ENCODE measurements at regions not wholly inside any gene's neighbourhood (a gene's known extent, or its start where the extent isn't known, plus 50 kb on each side); places are given as distances from the start of the nearest gene placed in this dataset.

DNA sequence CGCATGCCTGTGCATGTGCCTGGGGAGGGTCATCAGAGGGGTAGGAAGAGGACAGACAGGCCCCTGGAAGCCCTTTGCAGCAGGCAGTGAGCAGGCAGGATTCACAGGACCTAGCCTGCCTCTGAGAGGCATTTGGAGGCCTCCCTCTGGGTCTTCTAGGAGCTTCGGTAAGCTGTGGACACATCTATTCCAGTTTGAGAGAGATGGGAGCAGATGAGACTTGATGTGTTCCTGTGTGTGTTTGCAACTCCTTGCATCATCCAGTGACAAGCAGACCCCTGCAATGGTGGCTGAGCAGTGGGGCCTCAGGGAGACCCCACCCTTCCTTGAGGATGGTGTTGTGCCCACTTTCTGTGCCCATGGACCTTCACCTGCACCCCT is 64.0 kb downstream of the GADD45G start:
- no peak for DNase-seq (ENCODE audit: low spot score)
- no peaks in the 10 kb centered on the region for H3K79me2 ChIP-seq (ENCODE audit: insufficient read depth, low read depth, low read length)
- no peaks in the 10 kb centered on the region for H3K9me3 ChIP-seq (ENCODE audit: low read length)
- no peaks in the 10 kb centered on the region for H3K9me2 ChIP-seq (ENCODE audit: insufficient read depth, low read length)
- no TSS peak for BruUV-seq (replicated peaks)
- H2AFZ ChIP-seq (ENCODE audit: low read length), result no peak overlapping the region
- TF ChIP-seq CTCF (conservative IDR thresholded peaks at IDR 0.05; ENCODE audit: low read length), result no peak
- no peak for TF ChIP-seq EZH2phosphoT487 (IDR thresholded peaks at IDR 0.05; ENCODE audit: borderline replicate concordance, low read depth, low read length)
- no peaks in the 10 kb centered on the region for H3K4me1 ChIP-seq (ENCODE audit: insufficient read depth, low read length, poor library complexity, severe bottlenecking)
- ChIA-PET POLR2A (no interaction called here), CTCF (ENCODE audit: unreplicated experiment) (no interaction called here)
- no peak overlapping the region for H3K4me3 ChIP-seq (ENCODE audit: low read depth, low read length, poor library complexity, severe bottlenecking)
- intact Hi-C loops (cut with micrococcal nuclease; ENCODE audit: unreplicated experiment), result no loop called here
- no peaks in the 10 kb centered on the region for H3K36me3 ChIP-seq (ENCODE audit: insufficient read depth, low read length)
- no peaks in the 10 kb centered on the region for H4K20me1 ChIP-seq (ENCODE audit: insufficient read depth, low read length)
- no peak overlapping the region for H3K4me2 ChIP-seq (ENCODE audit: low read length)
- H3K27ac ChIP-seq (ENCODE audit: low read depth, low read length, poor library complexity, severe bottlenecking), result no peak overlapping the region

GRCh38 chr9:89669361-89669842 is 64.6 kb downstream of the GADD45G start:
- Histone ChIP-seq H3K4me2 (ENCODE audit: low read length) (no peak overlapping the region), H3K27ac (ENCODE audit: low read depth, low read length, poor library complexity, severe bottlenecking) (no peak overlapping the region), H3K4me3 (ENCODE audit: low read depth, low read length, poor library complexity, severe bottlenecking) (no peak overlapping the region), H3K9me2 (ENCODE audit: insufficient read depth, low read length) (no peaks in the 10 kb centered on the region), H3K79me2 (ENCODE audit: insufficient read depth, low read depth, low read length) (no peaks in the 10 kb centered on the region), H3K36me3 (ENCODE audit: insufficient read depth, low read length) (no peaks in the 10 kb centered on the region), H3K9me3 (ENCODE audit: low read length) (no peaks in the 10 kb centered on the region), H4K20me1 (ENCODE audit: insufficient read depth, low read length) (no peaks in the 10 kb centered on the region), H2AFZ (ENCODE audit: low read length) (no peak overlapping the region), H3K4me1 (ENCODE audit: insufficient read depth, low read length, poor library complexity, severe bottlenecking) (no peaks in the 10 kb centered on the region)
- DNase-seq (ENCODE audit: low spot score), result no peak
- no TSS peak for BruUV-seq (replicated peaks)
- intact Hi-C loops (cut with micrococcal nuclease; ENCODE audit: unreplicated experiment), result no loop called here
- ChIA-PET CTCF (ENCODE audit: unreplicated experiment) (no interaction called here), POLR2A (no interaction called here)
- TF ChIP-seq EZH2phosphoT487 (IDR thresholded peaks at IDR 0.05; ENCODE audit: borderline replicate concordance, low read depth, low read length) (no peak), CTCF (conservative IDR thresholded peaks at IDR 0.05; ENCODE audit: low read length) (no peak)

GRCh38 chr9:89670114-89670513 is 65.3 kb downstream of the GADD45G start:
- no peak for DNase-seq (ENCODE audit: low spot score)
- Histone ChIP-seq H3K36me3 (ENCODE audit: insufficient read depth, low read length) (no peaks in the 10 kb centered on the region), H2AFZ (ENCODE audit: low read length) (no peak overlapping the region), H3K79me2 (ENCODE audit: insufficient read depth, low read depth, low read length) (no peaks in the 10 kb centered on the region), H3K9me2 (ENCODE audit: insufficient read depth, low read length) (no peaks in the 10 kb centered on the region), H3K4me1 (ENCODE audit: insufficient read depth, low read length, poor library complexity, severe bottlenecking) (no peaks in the 10 kb centered on the region), H3K4me2 (ENCODE audit: low read length) (no peak overlapping the region), H3K27ac (ENCODE audit: low read depth, low read length, poor library complexity, severe bottlenecking) (no peak overlapping the region), H3K4me3 (ENCODE audit: low read depth, low read length, poor library complexity, severe bottlenecking) (no peak overlapping the region), H4K20me1 (ENCODE audit: insufficient read depth, low read length) (no peaks in the 10 kb centered on the region), H3K9me3 (ENCODE audit: low read length) (no peaks in the 10 kb centered on the region)
- TF ChIP-seq CTCF (conservative IDR thresholded peaks at IDR 0.05; ENCODE audit: low read length) (no peak), EZH2phosphoT487 (IDR thresholded peaks at IDR 0.05; ENCODE audit: borderline replicate concordance, low read depth, low read length) (no peak)
- ChIA-PET CTCF (ENCODE audit: unreplicated experiment) (no interaction called here), POLR2A (no interaction called here)
- BruUV-seq (replicated peaks), result no TSS peak
- intact Hi-C loops (cut with micrococcal nuclease; ENCODE audit: unreplicated experiment), result no loop called here

All from OCI-LY7 (cell line).